ENCODE measurements at regions not wholly inside any gene's neighbourhood (a gene's known extent, or its start where the extent isn't known, plus 50 kb on each side); places are given as distances from the start of the nearest gene placed in this dataset.

DNA sequence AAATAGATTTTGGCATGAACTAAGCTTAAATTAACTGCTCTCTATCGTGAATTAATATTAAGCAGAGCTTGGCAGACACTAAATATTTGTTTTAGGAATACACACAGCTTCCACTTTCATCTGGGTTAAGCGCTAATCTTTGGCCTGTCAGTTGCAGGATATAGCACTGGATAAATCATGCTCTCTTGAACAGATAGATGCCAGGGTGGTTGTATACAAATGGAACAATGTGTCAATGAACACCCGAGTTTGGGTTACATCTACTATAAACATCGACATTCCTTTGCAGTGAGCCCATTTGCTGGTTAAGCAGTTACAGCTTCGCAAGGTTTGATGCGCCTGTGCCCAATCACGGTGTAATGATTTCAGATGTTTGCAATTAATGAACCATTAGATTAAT, 338.2 kb upstream of the ZFP64 start:
- TF ChIP-seq RAD21 (IDR thresholded peaks at IDR 0.05; ENCODE audit: low read depth): no peak
- no peak for TF ChIP-seq EGR1 (IDR thresholded peaks at IDR 0.05)
- TF ChIP-seq NFIC (IDR thresholded peaks at IDR 0.05): no peak
- TF ChIP-seq FOXM1 (IDR thresholded peaks at IDR 0.05; ENCODE audit: borderline replicate concordance, low read depth): no peak

DNA sequence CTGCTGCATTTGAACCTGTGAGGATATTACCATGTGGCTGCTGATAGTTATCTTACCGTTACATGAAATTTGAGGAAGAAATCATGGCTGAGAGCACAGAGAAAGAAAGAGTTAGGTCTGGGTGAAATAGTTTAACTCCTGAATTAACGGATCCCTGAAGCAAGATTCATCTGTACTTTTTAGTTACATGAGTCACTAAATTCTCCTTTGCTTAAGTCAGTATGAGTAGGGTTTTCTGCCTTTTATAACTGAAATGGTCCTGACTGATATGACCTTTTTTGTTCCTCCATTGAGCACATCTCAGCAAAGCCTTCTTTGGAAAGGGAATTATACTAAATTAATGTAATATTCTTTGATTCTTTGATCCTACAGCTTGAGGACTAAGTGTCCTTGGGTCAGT, 333.3 kb upstream of the ZFP64 start:
- TF ChIP-seq, protein P1, sequence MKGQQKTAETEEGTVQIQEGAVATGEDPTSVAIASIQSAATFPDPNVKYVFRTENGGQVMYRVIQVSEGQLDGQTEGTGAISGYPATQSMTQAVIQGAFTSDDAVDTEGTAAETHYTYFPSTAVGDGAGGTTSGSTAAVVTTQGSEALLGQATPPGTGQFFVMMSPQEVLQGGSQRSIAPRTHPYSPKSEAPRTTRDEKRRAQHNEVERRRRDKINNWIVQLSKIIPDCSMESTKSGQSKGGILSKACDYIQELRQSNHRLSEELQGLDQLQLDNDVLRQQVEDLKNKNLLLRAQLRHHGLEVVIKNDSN (IDR thresholded peaks at IDR 0.05): no peak
- TF ChIP-seq RAD21 (IDR thresholded peaks at IDR 0.05; ENCODE audit: low read depth) (no peak), EGR1 (IDR thresholded peaks at IDR 0.05) (no peak), NFIC (IDR thresholded peaks at IDR 0.05) (no peak), CREB1 (IDR thresholded peaks at IDR 0.05; ENCODE audit: low read depth) (no peak), CEBPB (IDR thresholded peaks at IDR 0.05) (no peak), TEAD4 (IDR thresholded peaks at IDR 0.05) (no peak), TAF1 (IDR thresholded peaks at IDR 0.05; ENCODE audit: low read depth) (no peak), YY1 (IDR thresholded peaks at IDR 0.05; ENCODE audit: low read depth) (no peak)
- TF ChIP-seq, protein P2, sequence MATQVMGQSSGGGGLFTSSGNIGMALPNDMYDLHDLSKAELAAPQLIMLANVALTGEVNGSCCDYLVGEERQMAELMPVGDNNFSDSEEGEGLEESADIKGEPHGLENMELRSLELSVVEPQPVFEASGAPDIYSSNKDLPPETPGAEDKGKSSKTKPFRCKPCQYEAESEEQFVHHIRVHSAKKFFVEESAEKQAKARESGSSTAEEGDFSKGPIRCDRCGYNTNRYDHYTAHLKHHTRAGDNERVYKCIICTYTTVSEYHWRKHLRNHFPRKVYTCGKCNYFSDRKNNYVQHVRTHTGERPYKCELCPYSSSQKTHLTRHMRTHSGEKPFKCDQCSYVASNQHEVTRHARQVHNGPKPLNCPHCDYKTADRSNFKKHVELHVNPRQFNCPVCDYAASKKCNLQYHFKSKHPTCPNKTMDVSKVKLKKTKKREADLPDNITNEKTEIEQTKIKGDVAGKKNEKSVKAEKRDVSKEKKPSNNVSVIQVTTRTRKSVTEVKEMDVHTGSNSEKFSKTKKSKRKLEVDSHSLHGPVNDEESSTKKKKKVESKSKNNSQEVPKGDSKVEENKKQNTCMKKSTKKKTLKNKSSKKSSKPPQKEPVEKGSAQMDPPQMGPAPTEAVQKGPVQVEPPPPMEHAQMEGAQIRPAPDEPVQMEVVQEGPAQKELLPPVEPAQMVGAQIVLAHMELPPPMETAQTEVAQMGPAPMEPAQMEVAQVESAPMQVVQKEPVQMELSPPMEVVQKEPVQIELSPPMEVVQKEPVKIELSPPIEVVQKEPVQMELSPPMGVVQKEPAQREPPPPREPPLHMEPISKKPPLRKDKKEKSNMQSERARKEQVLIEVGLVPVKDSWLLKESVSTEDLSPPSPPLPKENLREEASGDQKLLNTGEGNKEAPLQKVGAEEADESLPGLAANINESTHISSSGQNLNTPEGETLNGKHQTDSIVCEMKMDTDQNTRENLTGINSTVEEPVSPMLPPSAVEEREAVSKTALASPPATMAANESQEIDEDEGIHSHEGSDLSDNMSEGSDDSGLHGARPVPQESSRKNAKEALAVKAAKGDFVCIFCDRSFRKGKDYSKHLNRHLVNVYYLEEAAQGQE (IDR thresholded peaks at IDR 0.05; ENCODE audit: low read depth): no peak

DNA sequence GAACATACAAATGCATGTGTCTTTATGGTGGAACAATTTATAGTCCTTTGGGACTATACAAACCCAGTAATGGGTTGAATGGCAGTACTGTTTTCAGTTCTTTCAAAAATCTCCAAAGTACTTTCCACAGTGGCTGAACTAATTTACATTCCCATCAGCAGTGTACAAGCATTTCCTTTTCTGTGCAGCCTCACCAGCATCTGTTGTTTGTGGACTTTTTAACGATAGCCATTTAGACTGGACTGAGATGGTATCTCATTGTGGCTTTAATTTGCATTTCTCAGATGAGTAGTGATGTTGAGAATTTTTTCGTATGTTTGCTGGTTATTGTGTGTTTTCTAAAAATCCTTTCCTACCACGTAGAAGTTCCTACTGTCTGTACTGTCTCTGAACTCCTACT, 327.2 kb upstream of the ZFP64 start:
- TF ChIP-seq, protein P3, sequence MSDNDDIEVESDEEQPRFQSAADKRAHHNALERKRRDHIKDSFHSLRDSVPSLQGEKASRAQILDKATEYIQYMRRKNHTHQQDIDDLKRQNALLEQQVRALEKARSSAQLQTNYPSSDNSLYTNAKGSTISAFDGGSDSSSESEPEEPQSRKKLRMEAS (IDR thresholded peaks at IDR 0.05): no peak

DNA sequence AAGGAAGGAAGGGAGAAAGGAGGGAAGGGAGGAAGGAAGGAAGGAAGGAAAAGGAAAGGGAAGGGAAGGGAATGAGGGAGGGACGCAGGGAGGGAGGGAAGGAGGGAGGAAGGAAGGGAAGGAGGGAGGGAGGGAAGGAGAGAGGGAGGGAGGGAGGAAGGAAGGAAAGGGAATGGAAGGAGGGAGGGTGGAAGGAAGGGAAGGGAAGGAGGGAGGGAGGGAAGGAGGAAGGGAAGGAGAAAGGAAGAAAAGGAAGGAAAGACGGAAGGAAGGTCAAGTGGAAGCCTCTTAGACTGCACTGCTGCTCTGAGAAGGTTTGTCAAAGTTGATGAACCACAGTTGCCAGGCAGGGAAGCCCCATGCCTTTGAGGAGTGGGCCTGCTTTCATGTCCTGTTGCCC, 324.3 kb upstream of the ZFP64 start:
- TF ChIP-seq RAD21 (IDR thresholded peaks at IDR 0.05; ENCODE audit: low read depth) (no peak), ZBTB7A (IDR thresholded peaks at IDR 0.05; ENCODE audit: low read depth) (no peak)

DNA sequence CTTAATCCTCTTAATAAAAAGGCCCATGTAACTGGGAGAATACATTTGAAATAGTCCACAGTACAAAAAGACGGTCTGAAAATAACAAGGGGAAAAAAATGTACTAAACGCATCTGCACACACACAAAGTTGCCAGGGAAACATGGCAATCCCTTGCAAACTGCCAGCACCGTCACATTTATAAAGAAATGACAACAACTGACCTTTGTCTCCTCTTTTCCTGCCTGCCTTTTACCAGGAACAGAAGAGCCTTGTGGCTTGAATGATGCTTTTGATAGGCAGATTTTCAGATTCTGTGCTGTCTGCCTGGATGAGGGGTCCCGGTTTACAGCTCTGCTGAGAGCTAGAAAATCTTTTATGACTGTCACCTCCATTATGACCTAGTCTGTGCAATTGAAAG, 308.6 kb upstream of the ZFP64 start:
- TF ChIP-seq NFIC (IDR thresholded peaks at IDR 0.05) (no peak), CEBPB (IDR thresholded peaks at IDR 0.05) (no peak), RAD21 (IDR thresholded peaks at IDR 0.05; ENCODE audit: low read depth) (no peak), ZBTB7A (IDR thresholded peaks at IDR 0.05; ENCODE audit: low read depth) (no peak), TCF12 (IDR thresholded peaks at IDR 0.05; ENCODE audit: low read depth) (no peak), EGR1 (IDR thresholded peaks at IDR 0.05) (no peak), FOXM1 (IDR thresholded peaks at IDR 0.05; ENCODE audit: borderline replicate concordance, low read depth) (no peak), TAF1 (IDR thresholded peaks at IDR 0.05; ENCODE audit: low read depth) (no peak), TEAD4 (IDR thresholded peaks at IDR 0.05) (no peak), CREB1 (IDR thresholded peaks at IDR 0.05; ENCODE audit: low read depth) (no peak), YY1 (IDR thresholded peaks at IDR 0.05; ENCODE audit: low read depth) (no peak), EP300 (IDR thresholded peaks at IDR 0.05; ENCODE audit: borderline replicate concordance) (no peak)
- TF ChIP-seq, protein P3 (IDR thresholded peaks at IDR 0.05): no peak
- TF ChIP-seq, protein P2 (IDR thresholded peaks at IDR 0.05; ENCODE audit: low read depth): no peak
- TF ChIP-seq, protein P1 (IDR thresholded peaks at IDR 0.05): no peak

DNA sequence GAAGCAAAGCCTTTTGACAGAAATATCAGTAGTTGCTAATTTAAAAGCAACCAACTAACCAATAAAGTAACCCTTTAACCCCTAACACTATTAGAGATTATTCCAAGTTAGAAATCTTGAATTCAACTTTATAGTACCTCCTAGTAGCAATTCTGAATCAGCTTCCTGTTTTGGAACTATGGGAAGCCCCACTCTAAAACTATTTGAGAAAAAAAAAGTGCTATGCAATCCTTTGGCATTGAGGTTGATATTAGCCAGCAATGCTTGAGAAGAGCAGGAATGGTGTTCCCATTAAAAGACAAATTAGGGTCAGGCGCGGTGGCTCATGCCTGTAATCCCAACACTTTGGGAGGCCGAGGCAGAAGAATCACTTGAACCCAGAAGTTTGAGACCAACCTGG, 306.2 kb upstream of the ZFP64 start:
- TF ChIP-seq TEAD4 (IDR thresholded peaks at IDR 0.05): no peak
- TF ChIP-seq, protein P3 (IDR thresholded peaks at IDR 0.05): no peak
- TF ChIP-seq RAD21 (IDR thresholded peaks at IDR 0.05; ENCODE audit: low read depth): no peak
- TF ChIP-seq, protein P1 (IDR thresholded peaks at IDR 0.05): no peak
- TF ChIP-seq, protein P2 (IDR thresholded peaks at IDR 0.05; ENCODE audit: low read depth): no peak
- no peak for TF ChIP-seq EGR1 (IDR thresholded peaks at IDR 0.05)
- TF ChIP-seq NFIC (IDR thresholded peaks at IDR 0.05): no peak
- no peak for TF ChIP-seq YY1 (IDR thresholded peaks at IDR 0.05; ENCODE audit: low read depth)
- TF ChIP-seq TCF12 (IDR thresholded peaks at IDR 0.05; ENCODE audit: low read depth): no peak
- no peak for TF ChIP-seq EP300 (IDR thresholded peaks at IDR 0.05; ENCODE audit: borderline replicate concordance)
- TF ChIP-seq TAF1 (IDR thresholded peaks at IDR 0.05; ENCODE audit: low read depth): no peak
- no peak for TF ChIP-seq ZBTB7A (IDR thresholded peaks at IDR 0.05; ENCODE audit: low read depth)
- no peak for TF ChIP-seq FOXM1 (IDR thresholded peaks at IDR 0.05; ENCODE audit: borderline replicate concordance, low read depth)
- no peak for TF ChIP-seq CREB1 (IDR thresholded peaks at IDR 0.05; ENCODE audit: low read depth)
- no peak for TF ChIP-seq CEBPB (IDR thresholded peaks at IDR 0.05)
